ENCODE measurements at regions not wholly inside any gene's neighbourhood (a gene's known extent, or its start where the extent isn't known, plus 50 kb on each side); places are given as distances from the start of the nearest gene placed in this dataset.

DNA sequence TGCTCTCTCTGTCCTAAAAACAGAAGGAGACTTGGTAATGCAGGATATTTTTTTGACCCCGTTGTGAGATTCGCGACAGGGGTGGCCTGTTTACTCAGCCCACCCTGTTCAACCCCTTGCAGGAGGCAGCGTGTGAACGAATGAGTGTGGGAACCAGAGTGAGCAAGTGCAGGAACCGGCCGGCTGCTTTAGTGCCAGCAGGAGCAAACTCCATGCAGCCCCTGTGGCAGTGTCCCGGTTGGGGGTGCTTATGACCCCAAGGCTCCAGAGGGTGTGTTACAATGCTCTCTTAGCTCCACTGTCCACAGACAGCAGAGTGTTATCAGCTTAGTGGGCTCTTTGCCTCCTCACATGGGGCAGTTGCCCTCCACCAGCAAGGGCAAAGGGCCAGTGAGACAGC, 225.2 kb downstream of the ETNK1 start:
- no peaks in the 10 kb centered on the region for H3K9me3 ChIP-seq (ENCODE audit: low read depth, low read length)
- no peaks in the 10 kb centered on the region for H3K27me3 ChIP-seq (ENCODE audit: insufficient read depth, low read length)
- DNase-seq (ENCODE audit: insufficient read length, low spot score, missing footprints): no peak
- no peaks in the 10 kb centered on the region for H3K4me1 ChIP-seq (ENCODE audit: insufficient read depth, low read length)
- H3K4me2 ChIP-seq (ENCODE audit: insufficient read depth, low read length): no peak overlapping the region
- H4K20me1 ChIP-seq (ENCODE audit: insufficient read depth, low read length): no peaks in the 10 kb centered on the region
- H3K27ac ChIP-seq (ENCODE audit: low read depth, low read length): no peak overlapping the region
- no peak overlapping the region for H2AFZ ChIP-seq (ENCODE audit: low read length)
- TF ChIP-seq, protein P1, sequence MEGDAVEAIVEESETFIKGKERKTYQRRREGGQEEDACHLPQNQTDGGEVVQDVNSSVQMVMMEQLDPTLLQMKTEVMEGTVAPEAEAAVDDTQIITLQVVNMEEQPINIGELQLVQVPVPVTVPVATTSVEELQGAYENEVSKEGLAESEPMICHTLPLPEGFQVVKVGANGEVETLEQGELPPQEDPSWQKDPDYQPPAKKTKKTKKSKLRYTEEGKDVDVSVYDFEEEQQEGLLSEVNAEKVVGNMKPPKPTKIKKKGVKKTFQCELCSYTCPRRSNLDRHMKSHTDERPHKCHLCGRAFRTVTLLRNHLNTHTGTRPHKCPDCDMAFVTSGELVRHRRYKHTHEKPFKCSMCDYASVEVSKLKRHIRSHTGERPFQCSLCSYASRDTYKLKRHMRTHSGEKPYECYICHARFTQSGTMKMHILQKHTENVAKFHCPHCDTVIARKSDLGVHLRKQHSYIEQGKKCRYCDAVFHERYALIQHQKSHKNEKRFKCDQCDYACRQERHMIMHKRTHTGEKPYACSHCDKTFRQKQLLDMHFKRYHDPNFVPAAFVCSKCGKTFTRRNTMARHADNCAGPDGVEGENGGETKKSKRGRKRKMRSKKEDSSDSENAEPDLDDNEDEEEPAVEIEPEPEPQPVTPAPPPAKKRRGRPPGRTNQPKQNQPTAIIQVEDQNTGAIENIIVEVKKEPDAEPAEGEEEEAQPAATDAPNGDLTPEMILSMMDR (IDR thresholded peaks at IDR 0.05; ENCODE audit: extremely low read depth, low read depth, low read length): no peak
- no peaks in the 10 kb centered on the region for H3K36me3 ChIP-seq (ENCODE audit: insufficient read depth, low read length)
- H3K4me3 ChIP-seq (ENCODE audit: insufficient read depth, low read length): no peak overlapping the region
- no peaks in the 10 kb centered on the region for H3K79me2 ChIP-seq (ENCODE audit: insufficient read depth, low read length)

DNA sequence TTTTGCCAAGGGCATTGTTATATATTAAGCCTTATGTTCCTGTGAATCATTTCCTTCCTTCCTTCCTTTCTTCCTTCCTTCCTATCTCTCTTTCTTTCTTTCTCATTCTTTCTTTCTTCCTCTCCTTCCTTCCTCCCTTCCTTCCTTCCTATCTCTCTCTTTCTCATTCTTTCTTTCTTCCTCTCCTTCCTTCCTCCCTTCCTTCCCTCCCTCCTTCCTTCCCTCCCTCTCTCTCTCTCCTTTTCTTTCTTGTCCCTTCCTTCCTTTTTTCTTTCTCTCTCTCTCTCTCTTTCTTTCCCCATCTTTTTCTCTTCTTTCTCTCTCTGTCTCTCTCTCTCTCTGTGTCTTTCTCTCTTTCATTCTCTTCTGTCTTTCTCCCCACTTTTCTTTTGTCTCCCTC, 226.6 kb downstream of the ETNK1 start:
- Histone ChIP-seq H3K9me3 (ENCODE audit: low read depth, low read length) (no peaks in the 10 kb centered on the region), H3K27ac (ENCODE audit: low read depth, low read length) (no peak overlapping the region), H2AFZ (ENCODE audit: low read length) (no peak overlapping the region), H3K27me3 (ENCODE audit: insufficient read depth, low read length) (no peaks in the 10 kb centered on the region), H3K36me3 (ENCODE audit: insufficient read depth, low read length) (no peaks in the 10 kb centered on the region), H3K4me3 (ENCODE audit: insufficient read depth, low read length) (no peak overlapping the region), H3K4me2 (ENCODE audit: insufficient read depth, low read length) (no peak overlapping the region), H4K20me1 (ENCODE audit: insufficient read depth, low read length) (no peaks in the 10 kb centered on the region), H3K4me1 (ENCODE audit: insufficient read depth, low read length) (no peaks in the 10 kb centered on the region), H3K79me2 (ENCODE audit: insufficient read depth, low read length) (no peaks in the 10 kb centered on the region)
- TF ChIP-seq, protein P1 (IDR thresholded peaks at IDR 0.05; ENCODE audit: extremely low read depth, low read depth, low read length): no peak
- DNase-seq (ENCODE audit: insufficient read length, low spot score, missing footprints): no peak

DNA sequence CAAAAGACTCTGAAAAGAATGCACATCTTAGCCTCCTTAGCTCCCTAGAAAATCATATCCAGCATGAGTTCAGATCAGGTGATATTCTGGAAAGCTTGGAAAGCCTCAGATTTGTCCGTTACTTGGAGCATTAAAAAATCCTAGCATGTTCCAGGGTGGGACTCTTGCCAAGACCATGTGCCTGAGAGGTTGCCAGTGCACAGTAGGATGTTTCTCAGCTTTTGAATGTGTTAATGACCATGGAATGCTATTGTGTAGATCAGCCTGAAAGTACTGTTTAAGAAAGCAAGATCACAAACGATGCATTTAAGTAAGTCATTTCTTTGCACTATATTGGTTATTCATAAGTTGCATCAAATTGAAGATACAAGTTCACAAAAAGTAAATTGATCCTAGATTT, 230.5 kb downstream of the ETNK1 start:
- H2AFZ ChIP-seq (ENCODE audit: low read length): no peak overlapping the region
- H3K4me1 ChIP-seq (ENCODE audit: insufficient read depth, low read length): no peaks in the 10 kb centered on the region
- H3K9me3 ChIP-seq (ENCODE audit: low read depth, low read length): no peaks in the 10 kb centered on the region
- H3K27me3 ChIP-seq (ENCODE audit: insufficient read depth, low read length): no peaks in the 10 kb centered on the region
- TF ChIP-seq, protein P1 (IDR thresholded peaks at IDR 0.05; ENCODE audit: extremely low read depth, low read depth, low read length): no peak
- H3K27ac ChIP-seq (ENCODE audit: low read depth, low read length): no peak overlapping the region
- no peaks in the 10 kb centered on the region for H3K79me2 ChIP-seq (ENCODE audit: insufficient read depth, low read length)
- H3K4me3 ChIP-seq (ENCODE audit: insufficient read depth, low read length): no peak overlapping the region
- H3K4me2 ChIP-seq (ENCODE audit: insufficient read depth, low read length): no peak overlapping the region
- H3K36me3 ChIP-seq (ENCODE audit: insufficient read depth, low read length): no peaks in the 10 kb centered on the region
- no peak for DNase-seq (ENCODE audit: insufficient read length, low spot score, missing footprints)
- H4K20me1 ChIP-seq (ENCODE audit: insufficient read depth, low read length): no peaks in the 10 kb centered on the region

DNA sequence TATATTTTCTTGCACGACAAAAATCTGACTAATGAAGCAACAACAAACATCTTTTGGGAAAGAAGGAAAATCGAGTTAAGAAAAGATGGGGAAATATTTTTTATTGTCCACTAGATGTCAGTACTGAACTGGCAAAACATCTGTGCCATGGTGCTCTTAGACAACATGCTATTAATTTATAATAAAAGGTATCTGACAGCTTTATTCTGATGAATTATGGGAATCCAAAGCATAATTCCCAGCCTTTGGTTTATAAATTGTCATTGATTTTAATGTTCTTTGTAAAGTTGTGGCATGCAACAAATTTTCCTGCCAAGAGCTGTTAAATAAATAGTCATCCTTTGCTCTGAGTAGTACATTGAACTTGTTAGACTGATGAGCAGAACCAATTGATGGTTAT, 231.2 kb downstream of the ETNK1 start:
- no peaks in the 10 kb centered on the region for H3K9me3 ChIP-seq (ENCODE audit: low read depth, low read length)
- TF ChIP-seq, protein P1 (IDR thresholded peaks at IDR 0.05; ENCODE audit: extremely low read depth, low read depth, low read length): peak; percentile 61
- no peak for DNase-seq (ENCODE audit: insufficient read length, low spot score, missing footprints)

More for the DNA sequence above, 231.2 kb downstream of the ETNK1 start:
- no peaks in the 10 kb centered on the region for H4K20me1 ChIP-seq (ENCODE audit: insufficient read depth, low read length)
- H3K27ac ChIP-seq (ENCODE audit: low read depth, low read length): no peak overlapping the region
- H3K27me3 ChIP-seq (ENCODE audit: insufficient read depth, low read length): no peaks in the 10 kb centered on the region
- H2AFZ ChIP-seq (ENCODE audit: low read length): no peak overlapping the region
- no peaks in the 10 kb centered on the region for H3K36me3 ChIP-seq (ENCODE audit: insufficient read depth, low read length)
- no peak overlapping the region for H3K4me2 ChIP-seq (ENCODE audit: insufficient read depth, low read length)
- no peaks in the 10 kb centered on the region for H3K79me2 ChIP-seq (ENCODE audit: insufficient read depth, low read length)
- H3K4me3 ChIP-seq (ENCODE audit: insufficient read depth, low read length): no peak overlapping the region
- no peaks in the 10 kb centered on the region for H3K4me1 ChIP-seq (ENCODE audit: insufficient read depth, low read length)

Data from osteoblast (primary cell).